ENCODE measurements at regions not wholly inside any gene's neighbourhood (a gene's known extent, or its start where the extent isn't known, plus 50 kb on each side); places are given as distances from the start of the nearest gene placed in this dataset.

- Histone ChIP-seq H3K27me3 (ENCODE audit: control insufficient read depth, insufficient read depth, low read length) (no peaks in the 10 kb centered on the region), H3K9me3 (ENCODE audit: control insufficient read depth, insufficient read depth, low read depth, low read length) (no peaks in the 10 kb centered on the region), H3K27ac (ENCODE audit: low read length) (peak overlapping the region; percentile 41; the same call in 1 of the 2 replicates), H3K36me3 (ENCODE audit: control insufficient read depth, insufficient read depth, low read length) (no peaks in the 10 kb centered on the region), H3K4me1 (ENCODE audit: control insufficient read depth, insufficient read depth, low read length) (no peaks in the 10 kb centered on the region), H3K4me3 (ENCODE audit: low read depth in 2 of 2, low read length in 2 of 2) (no peak overlapping the region)
- DNase-seq (ENCODE audit: low read depth, low spot score), result no peak
- ATAC-seq, result no peak
- TF ChIP-seq TCF7L2 (IDR thresholded peaks at IDR 0.05; ENCODE audit: low read depth, low read length), result peak; percentile 32; the same call in 1 of the 2 replicates
- no peak for TF ChIP-seq CTCF (IDR thresholded peaks at IDR 0.05)
- intact Hi-C loops (cut with micrococcal nuclease; ENCODE audit: unreplicated experiment) (no loop called here), in situ Hi-C loops (cut with HindIII; ENCODE audit: low pct_unique_long_range_greater_than_20kb, low sequenced_read_pairs) (no loop called here)
- no TSS peak for BruUV-seq (replicated peaks)
- CTCF ChIA-PET, result no interaction called here
- POLR2A ChIA-PET, result interaction anchor here (0.6 kb wide), 1 partner anchor 244 kb away, joined by 3 read pairs; no protein-coding TSS in a partner anchor
These were observed 265.0 kb upstream of the TRIB2 start for GRCh38 chr2:12451726-12452125.

- DNase-seq (ENCODE audit: low read depth, low spot score), result no peak
- Histone ChIP-seq H3K9me3 (ENCODE audit: control insufficient read depth, insufficient read depth, low read depth, low read length) (no peaks in the 10 kb centered on the region), H3K36me3 (ENCODE audit: control insufficient read depth, insufficient read depth, low read length) (no peaks in the 10 kb centered on the region), H3K27ac (ENCODE audit: low read length) (no peak overlapping the region), H3K4me1 (ENCODE audit: control insufficient read depth, insufficient read depth, low read length) (no peaks in the 10 kb centered on the region), H3K4me3 (ENCODE audit: low read depth in 2 of 2, low read length in 2 of 2) (no peak overlapping the region), H3K27me3 (ENCODE audit: control insufficient read depth, insufficient read depth, low read length) (no peaks in the 10 kb centered on the region)
- BruUV-seq (replicated peaks), result no TSS peak
- intact Hi-C loops (cut with micrococcal nuclease; ENCODE audit: unreplicated experiment), result no loop called here
- ChIA-PET POLR2A (interaction anchor here (0.6 kb wide), 1 partner anchor 354 kb away, joined by 5 read pairs; no protein-coding TSS in a partner anchor), CTCF (no interaction called here)
- no peak for TF ChIP-seq TCF7L2 (IDR thresholded peaks at IDR 0.05; ENCODE audit: low read depth, low read length)
- TF ChIP-seq REST (IDR thresholded peaks at IDR 0.05; ENCODE audit: insufficient read depth in 1 of 2, low read depth in 2 of 2, low read length in 1 of 2), result no peak
- no peak for TF ChIP-seq SIN3A (IDR thresholded peaks at IDR 0.05; ENCODE audit: borderline replicate concordance, insufficient read depth, low read depth, low read length)
- TF ChIP-seq CTCF (IDR thresholded peaks at IDR 0.05), result no peak
- TF ChIP-seq POLR2AphosphoS5 (IDR thresholded peaks at IDR 0.05; ENCODE audit: low read depth, low read length), result no peak
- in situ Hi-C loops (cut with HindIII; ENCODE audit: low pct_unique_long_range_greater_than_20kb, low sequenced_read_pairs), result no loop called here
- no peak; the same call in 1 of the 2 replicates for ATAC-seq
These were observed 264.6 kb upstream of the TRIB2 start for GRCh38 chr2:12452185-12452584.

Data from Panc1 (cell line).